Mucosa of descending colon (tissue), 3 donors: ENCODE measurements at regions not wholly inside any gene's neighbourhood (a gene's known extent, or its start where the extent isn't known, plus 50 kb on each side); places are given as distances from the start of the nearest gene placed in this dataset.
"Not testable (repeated sequence)": the region's sequence is repeated elsewhere in the genome, so short reads cannot be mapped to it uniquely, and the experiment has no call there.

ENCODE experiments used
- ATAC-seq: fragments of 200-7000 bp; cut with Tn5 transposase; one replicate; pipeline ENCODE4 v1.9.1; 2020; ENCODE audit warnings: mild to moderate bottlenecking, moderate library complexity
- DNase-seq, 3 donors: peaks; one replicate each; pipeline ENCODE4 v3.0.0-alpha.2; 2020
- H3K36me3 ChIP-seq: fragments of 200-600 bp; one replicate; pipeline ENCODE4 v1.8.0; 2021; ENCODE audit warnings: low read depth, mild to moderate bottlenecking
- H3K4me1 ChIP-seq: fragments of 200-600 bp; one replicate; pipeline ENCODE4 v1.8.0; 2021; ENCODE audit warnings: low read depth, mild to moderate bottlenecking
- H3K4me3 ChIP-seq: fragments of 200-600 bp; one replicate; pipeline ENCODE4 v1.8.0; 2021; ENCODE audit warnings: mild to moderate bottlenecking
- H3K9me3 ChIP-seq: fragments of 200-600 bp; one replicate; pipeline ENCODE4 v1.8.0; 2021; ENCODE audit warnings: mild to moderate bottlenecking
- CTCF ChIP-seq: fragments of 200-600 bp; IDR thresholded peaks from one replicate; pipeline ENCODE4 v1.8.0; 2022; ENCODE audit warnings: antibody characterized with exemption, mild to moderate bottlenecking
- intact Hi-C, 2 donors: fragments of 100-400 bp; cut with DNase I in 1 of 2; cut with micrococcal nuclease in 1 of 2; formaldehyde crosslinking; loops; one replicate each; pipeline versions ENCODE4 v1.11.0 to v1.11.1; 2022; cut with DNase I, micrococcal nuclease
- donor health status: DM: no; HTN: no; CAD: no; lungs with moderate emphysema.
- donor health status: DM: no; HTN: no; CAD: no.
- donor health status: DM: no; HTN: yes; CAD: no.

- Histone ChIP-seq H3K4me1 (peaks cover 4% of the 10 kb centered on the region), H3K9me3 (no peaks in the 10 kb centered on the region), H3K36me3 (no peaks in the 10 kb centered on the region), H3K4me3 (no peak overlapping the region)
- no peak for TF ChIP-seq CTCF
- DNase-seq (peak in 1 of 3 donors; percentile 25), ATAC-seq (no peak)
- intact Hi-C loops, result no loop called here
Observed at GRCh38 chr15:77905301-77905920, 172.1 kb downstream of the TBC1D2B start.

GRCh38 chr15:77904901-77905300 is 172.6 kb downstream of the TBC1D2B start:
- intact Hi-C loops, result no loop called here

GRCh38 chr15:77904436-77904821 is 173.1 kb downstream of the TBC1D2B start:
- Histone ChIP-seq H3K4me1 (no peaks in the 10 kb centered on the region), H3K4me3 (no peak overlapping the region), H3K9me3 (no peaks in the 10 kb centered on the region), H3K36me3 (no peaks in the 10 kb centered on the region)
- ATAC-seq, result no peak
- TF ChIP-seq CTCF, result no peak
- DNase-seq, result peak in 1 of 3 donors; percentile 8
- intact Hi-C loops, result no loop called here

More at GRCh38 chr15:77904901-77905300, 172.6 kb downstream of the TBC1D2B start:
- TF ChIP-seq CTCF, result no peak
- Histone ChIP-seq H3K4me3 (no peak overlapping the region), H3K36me3 (no peaks in the 10 kb centered on the region), H3K4me1 (peaks cover 2% of the 10 kb centered on the region), H3K9me3 (no peaks in the 10 kb centered on the region)
- no peak for DNase-seq
- no peak for ATAC-seq

- intact Hi-C loops, H3K36me3 ChIP-seq, H3K9me3 ChIP-seq, H3K4me3 ChIP-seq, ATAC-seq, H3K4me1 ChIP-seq: not testable (repeated sequence)
- peak in 1 of 3 donors; percentile 23 for DNase-seq
Observed at GRCh38 chr15:77903761-77904435, 173.6 kb downstream of the TBC1D2B start.

- intact Hi-C loops, H3K36me3 ChIP-seq, H3K9me3 ChIP-seq, H3K4me1 ChIP-seq, H3K4me3 ChIP-seq: not testable (repeated sequence)
- peak; percentile 31 for TF ChIP-seq CTCF
- peak; percentile 40 for ATAC-seq
- peak in 2 of 3 donors; percentile 30 to 39 for DNase-seq
Observed at GRCh38 chr15:77902921-77903760, 174.4 kb downstream of the TBC1D2B start.
